ENCODE measurements at regions not wholly inside any gene's neighbourhood (a gene's known extent, or its start where the extent isn't known, plus 50 kb on each side); places are given as distances from the start of the nearest gene placed in this dataset.

- no peak for DNase-seq
These were observed 102.2 kb upstream of the USP9Y start for GRCh38 chrY:12598783-12599182.

DNA sequence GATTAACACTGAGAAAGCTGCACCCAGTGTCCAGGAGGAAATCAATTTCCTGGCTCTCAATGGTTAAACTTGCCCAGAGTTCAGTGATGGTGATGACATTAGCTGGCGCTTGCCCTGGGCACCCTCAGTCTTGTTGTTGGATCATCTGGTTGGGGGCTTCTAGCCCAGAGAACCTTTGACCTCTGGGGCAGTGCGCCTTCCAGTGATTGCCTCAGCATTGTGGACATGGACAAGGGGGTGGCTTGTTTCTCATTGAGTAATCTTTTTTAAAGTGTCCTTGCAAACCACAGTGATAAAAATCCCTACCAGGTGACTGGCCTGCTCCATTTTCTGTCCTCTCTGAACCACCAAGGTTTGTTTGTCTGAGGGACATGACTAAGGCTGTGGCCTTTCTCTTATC, 95.6 kb upstream of the USP9Y start:
- DNase-seq = no peak

DNA sequence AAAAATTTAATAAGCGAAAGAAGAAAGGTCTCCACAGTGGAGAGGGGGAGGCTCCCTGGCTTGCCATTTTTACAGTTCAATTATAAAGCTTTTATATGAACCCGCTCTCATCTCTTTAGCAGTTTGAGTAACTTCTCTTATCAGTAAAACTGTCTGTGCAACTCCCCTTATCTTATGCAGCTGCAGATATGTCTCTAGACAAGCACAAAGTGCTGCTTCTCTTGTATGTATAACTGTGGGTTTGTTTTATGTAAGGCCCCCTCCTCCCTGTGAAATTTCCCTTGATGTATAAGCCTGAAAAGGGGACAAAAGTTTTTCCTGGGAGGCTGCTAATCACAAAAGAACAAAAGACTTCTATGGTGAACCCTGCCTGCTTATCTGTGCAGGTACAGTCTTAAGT, 90.2 kb upstream of the USP9Y start:
- DNase-seq = no peak

- DNase-seq = no peak
These were observed 85.1 kb upstream of the USP9Y start for GRCh38 chrY:12615733-12616446.

- no peak for DNase-seq
These were observed 79.5 kb upstream of the USP9Y start for GRCh38 chrY:12621454-12622081.

DNA sequence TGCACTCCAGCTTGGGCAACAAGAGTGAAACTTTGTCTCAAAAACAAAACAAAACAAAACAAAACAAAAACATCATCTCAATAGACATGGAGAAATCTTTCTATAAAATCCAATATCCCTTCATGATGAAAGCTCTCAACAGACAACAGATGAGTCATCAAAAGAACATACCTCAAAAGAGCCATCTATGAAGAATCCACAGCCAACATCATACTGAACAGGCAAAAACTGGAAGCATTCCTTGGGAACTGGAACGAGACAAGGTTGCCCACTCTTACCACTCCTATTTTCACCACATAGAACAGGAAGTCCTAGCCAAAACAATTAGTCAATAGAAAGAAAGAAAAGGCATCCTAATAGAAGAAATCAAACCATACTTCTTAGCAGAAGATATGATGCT, 77.8 kb upstream of the USP9Y start:
- DNase-seq = no peak

- DNase-seq = no peak
These were observed 58.0 kb upstream of the USP9Y start for GRCh38 chrY:12642986-12643385.

DNA sequence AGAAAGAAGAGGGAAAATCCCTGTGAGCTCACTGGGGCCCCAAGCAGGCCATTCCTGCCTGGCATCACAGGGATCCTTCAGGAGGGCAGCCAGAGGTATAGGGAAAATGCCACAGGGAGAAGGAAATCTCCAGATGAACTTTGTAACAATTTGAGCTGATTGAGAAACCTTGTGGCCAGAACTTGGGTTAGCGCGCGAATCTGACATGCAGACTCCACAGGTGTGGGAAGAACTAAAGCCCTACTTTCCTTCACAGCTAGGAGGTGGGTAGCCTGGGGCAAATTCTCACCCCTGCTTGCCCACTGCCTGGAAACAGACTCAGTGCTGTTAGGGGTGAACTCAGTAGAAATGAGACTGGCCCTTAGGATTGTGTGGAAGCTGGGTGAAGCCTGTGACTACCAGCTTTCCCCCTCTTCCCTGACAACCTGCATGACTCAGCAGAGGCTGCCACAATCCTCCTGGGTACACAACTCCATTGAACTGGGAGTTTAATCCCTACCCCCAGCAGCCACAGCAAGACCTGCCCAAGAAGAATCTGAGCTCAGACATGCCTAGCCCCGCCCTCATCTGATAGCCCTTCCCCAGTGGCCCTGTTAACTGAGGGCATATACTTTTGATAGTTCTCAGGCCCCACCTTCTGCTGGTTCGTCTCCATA, 57.2 kb upstream of the USP9Y start:
- no peak for DNase-seq

DNA sequence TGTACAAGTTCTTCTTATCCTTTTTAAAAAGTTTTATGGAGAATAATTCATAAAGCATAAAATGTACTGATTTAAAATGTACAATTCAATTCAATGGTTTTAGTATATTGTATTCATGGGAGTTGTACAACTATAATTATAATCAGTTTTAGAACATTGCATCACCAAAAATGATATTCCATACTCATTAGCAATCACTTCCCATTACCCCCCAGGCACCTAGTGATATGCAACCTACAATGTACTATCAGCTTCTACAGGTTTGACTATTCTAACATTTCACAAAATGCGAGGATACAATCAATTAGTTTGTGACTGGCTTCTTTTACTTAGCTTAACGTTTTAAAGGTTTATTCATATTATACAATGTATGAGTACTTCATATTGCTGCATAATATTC, 49.9 kb upstream of the USP9Y start:
- no peak for DNase-seq
